ENCODE measurements at regions not wholly inside any gene's neighbourhood (a gene's known extent, or its start where the extent isn't known, plus 50 kb on each side); places are given as distances from the start of the nearest gene placed in this dataset.

- Histone ChIP-seq H3K27ac (no peak overlapping the region), H3K4me1 (no peaks in the 10 kb centered on the region), H3K27me3 (no peaks in the 10 kb centered on the region), H3K9me3 (no peaks in the 10 kb centered on the region), H3K36me3 (no peaks in the 10 kb centered on the region), H3K4me3 (no peak overlapping the region)
- intact Hi-C loops (cut with DNase I): no loop called here
- no peak for TF ChIP-seq CTCF (IDR thresholded peaks at IDR 0.05)
- no peak for TF ChIP-seq POLR2A (IDR thresholded peaks at IDR 0.05)
- DNase-seq: no peak
- 50 to 62% methylated on average over 1 of the region's 1 CpG for WGBS, 2 donors
Observed at GRCh38 chrX:114363346-114363745, 220.5 kb upstream of the HTR2C start.

- H3K9me3 ChIP-seq: no peaks in the 10 kb centered on the region
- 56 to 65% methylated on average over 5 of the region's 5 CpGs for WGBS, 2 donors
- intact Hi-C loops (cut with DNase I): no loop called here
- TF ChIP-seq POLR2A (IDR thresholded peaks at IDR 0.05): no peak
- no peak for TF ChIP-seq CTCF (IDR thresholded peaks at IDR 0.05)
- no peak overlapping the region for H3K27ac ChIP-seq
- DNase-seq: no peak
- H3K4me1 ChIP-seq: no peaks in the 10 kb centered on the region
- no peaks in the 10 kb centered on the region for H3K36me3 ChIP-seq
- no peak overlapping the region for H3K4me3 ChIP-seq
- no peaks in the 10 kb centered on the region for H3K27me3 ChIP-seq
Observed at GRCh38 chrX:114365065-114365834, 218.6 kb upstream of the HTR2C start.

- no peak overlapping the region for H3K4me3 ChIP-seq
- intact Hi-C loops (cut with DNase I): no loop called here
- no peak for TF ChIP-seq CTCF (IDR thresholded peaks at IDR 0.05)
- TF ChIP-seq POLR2A (IDR thresholded peaks at IDR 0.05): no peak
- no peak overlapping the region for H3K27ac ChIP-seq
- H3K27me3 ChIP-seq: no peaks in the 10 kb centered on the region
- no peaks in the 10 kb centered on the region for H3K36me3 ChIP-seq
- WGBS, 2 donors: 45 to 68% methylated on average over 2 of the region's 2 CpGs
- H3K9me3 ChIP-seq: no peaks in the 10 kb centered on the region
- no peak for DNase-seq
- H3K4me1 ChIP-seq: no peaks in the 10 kb centered on the region
Observed at GRCh38 chrX:114372937-114373336, 210.9 kb upstream of the HTR2C start.

- no peaks in the 10 kb centered on the region for H3K9me3 ChIP-seq
- WGBS, 2 donors: 73 to 89% methylated on average over 7 to 24 of the region's 31 CpGs
- TF ChIP-seq CTCF (IDR thresholded peaks at IDR 0.05): no peak
- no peak for TF ChIP-seq POLR2A (IDR thresholded peaks at IDR 0.05)
- DNase-seq: no peak
- no peaks in the 10 kb centered on the region for H3K36me3 ChIP-seq
- no peaks in the 10 kb centered on the region for H3K4me1 ChIP-seq
- H3K27ac ChIP-seq: no peak overlapping the region
- intact Hi-C loops (cut with DNase I): no loop called here
- no peak overlapping the region for H3K4me3 ChIP-seq
- H3K27me3 ChIP-seq: no peaks in the 10 kb centered on the region
Observed at GRCh38 chrX:114390251-114390796, 193.6 kb upstream of the HTR2C start.

Small RNAs in the stretch of these regions (small RNA-seq; reads per million reads assigned to genes)
- 0 reads per million in 4 donors for gene AL953862.1

Data from esophagus squamous epithelium (tissue), 5 donors.